PFSK-1 (cell line): ENCODE measurements at regions not wholly inside any gene's neighbourhood (a gene's known extent, or its start where the extent isn't known, plus 50 kb on each side); places are given as distances from the start of the nearest gene placed in this dataset.

Experiments used
- POLR2AphosphoS5 ChIP-seq: IDR thresholded peaks from 2 replicates; pipeline ENCODE4 v1.6.1; 2012; ENCODE audit warnings: low read depth, mild to moderate bottlenecking, control low read depth, low read length, moderate library complexity
- REST ChIP-seq, 2 experiments: IDR thresholded peaks; 2 replicates each; pipeline versions ENCODE4 v1.6.1 to v1.8.0; 2011 to 2012; ENCODE audit warnings: low read depth in 2 of 2, low read length in 2 of 2, control low read depth in 1 of 2, inconsistent platforms in 1 of 2, mild to moderate bottlenecking in 1 of 2, moderate library complexity in 1 of 2; ENCODE audit not compliant: insufficient read depth in 1 of 2
- TAF1 ChIP-seq: IDR thresholded peaks from 2 replicates; pipeline ENCODE4 v1.6.1; 2012; ENCODE audit warnings: low read length, control low read depth, borderline replicate concordance; ENCODE audit not compliant: insufficient read depth

- TF ChIP-seq REST (IDR thresholded peaks at IDR 0.05; ENCODE audit: insufficient read depth in 1 of 2, low read depth in 2 of 2, low read length in 2 of 2) = no peak
- TF ChIP-seq TAF1 = no peak
- no peak for TF ChIP-seq POLR2AphosphoS5
Measured at GRCh38 chr18:64295839-64296238, 147.0 kb upstream of the LINC00305 start.
